MG63 (cell line): ENCODE measurements at regions not wholly inside any gene's neighbourhood (a gene's known extent, or its start where the extent isn't known, plus 50 kb on each side); places are given as distances from the start of the nearest gene placed in this dataset.
"Not testable (repeated sequence)": the region's sequence is repeated elsewhere in the genome, so short reads cannot be mapped to it uniquely, and the experiment has no call there.

Experiments used
- DNase-seq: peaks from one replicate; pipeline ENCODE4 v3.0.0-alpha.2; 2020
- H3K27me3 ChIP-seq: fragments of 250-450 bp; sonication (Bioruptor Pico); 2 replicates; pipeline ENCODE4 v1.5.1; 2020; ENCODE audit warnings: mild to moderate bottlenecking, moderate library complexity
- H3K36me3 ChIP-seq: fragments of 250-450 bp; sonication (Bioruptor Pico); 2 replicates; pipeline ENCODE4 v1.5.1; 2020; ENCODE audit warnings: mild to moderate bottlenecking, moderate library complexity
- H3K4me3 ChIP-seq: fragments of 250-450 bp; sonication (Bioruptor Pico); 2 replicates; pipeline ENCODE4 v1.5.1; 2020; ENCODE audit warnings: mild to moderate bottlenecking, moderate library complexity
- H3K9me3 ChIP-seq: fragments of 250-450 bp; sonication (Bioruptor Pico); 2 replicates; pipeline ENCODE4 v1.5.1; 2020; ENCODE audit warnings: mild to moderate bottlenecking, moderate library complexity

GRCh38 chr17:70375406-70375805, 206.1 kb downstream of the KCNJ2 start:
- H3K27me3 ChIP-seq: no peaks in the 10 kb centered on the region
- no peaks in the 10 kb centered on the region for H3K36me3 ChIP-seq
- no peak for DNase-seq

GRCh38 chr17:70375813-70376770, 206.8 kb downstream of the KCNJ2 start:
- DNase-seq: no peak
- Histone ChIP-seq H3K9me3 (no peaks in the 10 kb centered on the region), H3K36me3 (no peaks in the 10 kb centered on the region), H3K27me3 (no peaks in the 10 kb centered on the region), H3K4me3 (no peak overlapping the region)

More at GRCh38 chr17:70375406-70375805, 206.1 kb downstream of the KCNJ2 start:
- H3K9me3 ChIP-seq: no peaks in the 10 kb centered on the region
- H3K4me3 ChIP-seq: no peak overlapping the region

GRCh38 chr17:70377654-70378053, 208.3 kb downstream of the KCNJ2 start:
- no peaks in the 10 kb centered on the region for H3K36me3 ChIP-seq
- H3K9me3 ChIP-seq: no peaks in the 10 kb centered on the region
- no peak overlapping the region for H3K4me3 ChIP-seq
- H3K27me3 ChIP-seq: no peaks in the 10 kb centered on the region
- DNase-seq: no peak

GRCh38 chr17:70378076-70378475, 208.7 kb downstream of the KCNJ2 start:
- Histone ChIP-seq H3K4me3 (no peak overlapping the region), H3K9me3 (no peaks in the 10 kb centered on the region), H3K36me3 (no peaks in the 10 kb centered on the region), H3K27me3 (no peaks in the 10 kb centered on the region)
- no peak for DNase-seq

- Histone ChIP-seq H3K4me3 (no peak overlapping the region), H3K27me3 (no peaks in the 10 kb centered on the region), H3K36me3 (no peaks in the 10 kb centered on the region), H3K9me3 (no peaks in the 10 kb centered on the region)
- DNase-seq: no peak
Measured at GRCh38 chr17:70379945-70380344, 210.6 kb downstream of the KCNJ2 start.

- H3K9me3 ChIP-seq, H3K27me3 ChIP-seq, DNase-seq, H3K4me3 ChIP-seq, H3K36me3 ChIP-seq: not testable (repeated sequence)
Measured at GRCh38 chr17:70381916-70382315, 212.6 kb downstream of the KCNJ2 start.

- no peaks in the 10 kb centered on the region for H3K36me3 ChIP-seq
- no peak overlapping the region for H3K4me3 ChIP-seq
- H3K9me3 ChIP-seq: no peaks in the 10 kb centered on the region
- no peaks in the 10 kb centered on the region for H3K27me3 ChIP-seq
- no peak for DNase-seq
Measured at GRCh38 chr17:70388326-70388725, 219.0 kb downstream of the KCNJ2 start.

GRCh38 chr17:70389232-70389757, 220.0 kb downstream of the KCNJ2 start:
- not testable (repeated sequence) for H3K27me3 ChIP-seq, H3K4me3 ChIP-seq, H3K9me3 ChIP-seq, H3K36me3 ChIP-seq, DNase-seq

- H3K27me3 ChIP-seq: no peaks in the 10 kb centered on the region
- no peak overlapping the region for H3K4me3 ChIP-seq
- no peak for DNase-seq
- no peaks in the 10 kb centered on the region for H3K9me3 ChIP-seq
- H3K36me3 ChIP-seq: no peaks in the 10 kb centered on the region
Measured at GRCh38 chr17:70390049-70390448, 220.7 kb downstream of the KCNJ2 start.

- DNase-seq: no peak
- Histone ChIP-seq H3K36me3 (no peaks in the 10 kb centered on the region), H3K9me3 (no peaks in the 10 kb centered on the region), H3K4me3 (no peak overlapping the region), H3K27me3 (no peaks in the 10 kb centered on the region)
Measured at GRCh38 chr17:70394473-70395232, 225.3 kb downstream of the KCNJ2 start.

- Histone ChIP-seq H3K9me3 (no peaks in the 10 kb centered on the region), H3K4me3 (no peak overlapping the region), H3K27me3 (no peaks in the 10 kb centered on the region), H3K36me3 (no peaks in the 10 kb centered on the region)
- DNase-seq: peak; percentile 71
Measured at GRCh38 chr17:70405492-70406220, 236.3 kb downstream of the KCNJ2 start.

- no peak for DNase-seq
- H3K27me3 ChIP-seq: no peaks in the 10 kb centered on the region
- no peaks in the 10 kb centered on the region for H3K36me3 ChIP-seq
- H3K9me3 ChIP-seq: no peaks in the 10 kb centered on the region
- H3K4me3 ChIP-seq: no peak overlapping the region
Measured at GRCh38 chr17:70407506-70407905, 238.2 kb downstream of the KCNJ2 start.

GRCh38 chr17:70408768-70409167, 239.4 kb downstream of the KCNJ2 start:
- H3K9me3 ChIP-seq: no peaks in the 10 kb centered on the region
- no peaks in the 10 kb centered on the region for H3K36me3 ChIP-seq
- no peaks in the 10 kb centered on the region for H3K27me3 ChIP-seq
- no peak overlapping the region for H3K4me3 ChIP-seq
- no peak for DNase-seq

GRCh38 chr17:70414300-70414699, 245.0 kb downstream of the KCNJ2 start:
- DNase-seq: no peak

GRCh38 chr17:70420861-70421445, 251.6 kb downstream of the KCNJ2 start:
- Histone ChIP-seq H3K9me3 (no peaks in the 10 kb centered on the region), H3K4me3 (no peak overlapping the region)
- no peak for DNase-seq

More at GRCh38 chr17:70414300-70414699, 245.0 kb downstream of the KCNJ2 start:
- Histone ChIP-seq H3K27me3 (no peaks in the 10 kb centered on the region), H3K9me3 (no peaks in the 10 kb centered on the region), H3K36me3 (no peaks in the 10 kb centered on the region), H3K4me3 (no peak overlapping the region)

GRCh38 chr17:70422862-70423261, 253.5 kb downstream of the KCNJ2 start:
- no peaks in the 10 kb centered on the region for H3K27me3 ChIP-seq
- H3K36me3 ChIP-seq: no peaks in the 10 kb centered on the region
- H3K9me3 ChIP-seq: no peaks in the 10 kb centered on the region
- DNase-seq: no peak
- H3K4me3 ChIP-seq: no peak overlapping the region

More at GRCh38 chr17:70420861-70421445, 251.6 kb downstream of the KCNJ2 start:
- Histone ChIP-seq H3K36me3 (no peaks in the 10 kb centered on the region), H3K27me3 (no peaks in the 10 kb centered on the region)
